Mesothelial cell of epicardium (in vitro differentiated cells): ENCODE measurements at regions not wholly inside any gene's neighbourhood (a gene's known extent, or its start where the extent isn't known, plus 50 kb on each side); places are given as distances from the start of the nearest gene placed in this dataset.

Experiments used
- DNase-seq, 2 experiments: peaks; one replicate each; pipeline ENCODE4 v3.0.0; 2021; ENCODE audit warnings: low spot score in 2 of 2; ENCODE audit not compliant: unreplicated experiment in 2 of 2
- H3K27ac Mint-ChIP-seq: 2 replicates; pipeline ENCODE4 v1.8.0; 2021; ENCODE audit warnings: mixed read lengths
- H3K27me3 Mint-ChIP-seq: 2 replicates; pipeline ENCODE4 v1.8.0; 2021; ENCODE audit warnings: low read depth, mixed read lengths
- H3K36me3 Mint-ChIP-seq: 2 replicates; pipeline ENCODE4 v1.8.0; 2021; ENCODE audit warnings: mixed read lengths
- H3K4me1 Mint-ChIP-seq: 2 replicates; pipeline ENCODE4 v1.8.0; 2021; ENCODE audit warnings: mixed read lengths
- H3K4me3 Mint-ChIP-seq: 2 replicates; pipeline ENCODE4 v1.8.0; 2021; ENCODE audit warnings: mild to moderate bottlenecking, moderate library complexity, mixed read lengths
- H3K9me3 Mint-ChIP-seq: 2 replicates; pipeline ENCODE4 v1.8.0; 2021; ENCODE audit warnings: mixed read lengths
- CTCF ChIP-seq: fragments of 200-600 bp; sonication (generic); IDR thresholded peaks from one replicate; pipeline ENCODE4 v1.5.0; 2021; ENCODE audit warnings: antibody characterized with exemption; ENCODE audit not compliant: unreplicated experiment

GRCh38 chr16:79288066-79288465 lies 312.5 kb downstream of the MAF start:
- no peaks in the 10 kb centered on the region for H3K9me3 Mint-ChIP-seq
- no peak for TF ChIP-seq CTCF
- no peaks in the 10 kb centered on the region for H3K36me3 Mint-ChIP-seq
- peaks cover 4% of the 10 kb centered on the region for H3K27me3 Mint-ChIP-seq
- no peak overlapping the region for H3K4me3 Mint-ChIP-seq
- H3K4me1 Mint-ChIP-seq = peaks cover 8% of the 10 kb centered on the region
- H3K27ac Mint-ChIP-seq = no peak overlapping the region
- DNase-seq = no peak

- Mint-ChIP-seq H3K36me3 (no peaks in the 10 kb centered on the region), H3K9me3 (no peaks in the 10 kb centered on the region), H3K27me3 (peaks cover 5% of the 10 kb centered on the region), H3K4me3 (no peak overlapping the region), H3K27ac (no peak overlapping the region), H3K4me1 (peaks cover 8% of the 10 kb centered on the region)
- no peak for DNase-seq
- no peak for TF ChIP-seq CTCF
Observed at GRCh38 chr16:79287424-79287917, 313.1 kb downstream of the MAF start.

GRCh38 chr16:79286646-79287423 lies 313.7 kb downstream of the MAF start:
- H3K27ac Mint-ChIP-seq = no peak overlapping the region
- no peaks in the 10 kb centered on the region for H3K36me3 Mint-ChIP-seq
- no peak for TF ChIP-seq CTCF
- H3K4me1 Mint-ChIP-seq = peaks cover 8% of the 10 kb centered on the region
- no peaks in the 10 kb centered on the region for H3K9me3 Mint-ChIP-seq
- H3K27me3 Mint-ChIP-seq = peaks cover 4% of the 10 kb centered on the region
- H3K4me3 Mint-ChIP-seq = no peak overlapping the region
- no peak for DNase-seq

- Mint-ChIP-seq H3K4me3 (no peak overlapping the region), H3K4me1 (peaks cover 8% of the 10 kb centered on the region), H3K27ac (no peak overlapping the region), H3K36me3 (no peaks in the 10 kb centered on the region), H3K27me3 (peaks cover 16% of the 10 kb centered on the region), H3K9me3 (no peaks in the 10 kb centered on the region)
- no peak for DNase-seq
- no peak for TF ChIP-seq CTCF
Observed at GRCh38 chr16:79284766-79285165, 315.8 kb downstream of the MAF start.

- Mint-ChIP-seq H3K4me3 (no peak overlapping the region), H3K27me3 (peaks cover 24% of the 10 kb centered on the region), H3K36me3 (no peaks in the 10 kb centered on the region), H3K4me1 (peaks cover 8% of the 10 kb centered on the region), H3K9me3 (no peaks in the 10 kb centered on the region), H3K27ac (no peak overlapping the region)
- no peak for DNase-seq
- no peak for TF ChIP-seq CTCF
Observed at GRCh38 chr16:79283578-79283977, 317.0 kb downstream of the MAF start.
